B cell (primary cell): ENCODE measurements at regions not wholly inside any gene's neighbourhood (a gene's known extent, or its start where the extent isn't known, plus 50 kb on each side); places are given as distances from the start of the nearest gene placed in this dataset.

Source experiments
- EZH2 ChIP-seq: IDR thresholded peaks from 2 replicates; pipeline ENCODE4 v1.6.1; 2012; ENCODE audit warnings: borderline replicate concordance, low read depth, mild to moderate bottlenecking, moderate library complexity, low read length; ENCODE audit not compliant: insufficient read depth, poor library complexity, severe bottlenecking
- TF ChIP-seq, protein P1 (sequence below): fragments of 200-600 bp; IDR thresholded peaks from one replicate; pipeline ENCODE4 v1.8.0; 2022; ENCODE audit warnings: antibody characterized with exemption, mild to moderate bottlenecking

GRCh38 chr15:37219211-37219701 lies 118.9 kb upstream of the MEIS2 start:
- no peak for TF ChIP-seq EZH2
- TF ChIP-seq, protein P1, sequence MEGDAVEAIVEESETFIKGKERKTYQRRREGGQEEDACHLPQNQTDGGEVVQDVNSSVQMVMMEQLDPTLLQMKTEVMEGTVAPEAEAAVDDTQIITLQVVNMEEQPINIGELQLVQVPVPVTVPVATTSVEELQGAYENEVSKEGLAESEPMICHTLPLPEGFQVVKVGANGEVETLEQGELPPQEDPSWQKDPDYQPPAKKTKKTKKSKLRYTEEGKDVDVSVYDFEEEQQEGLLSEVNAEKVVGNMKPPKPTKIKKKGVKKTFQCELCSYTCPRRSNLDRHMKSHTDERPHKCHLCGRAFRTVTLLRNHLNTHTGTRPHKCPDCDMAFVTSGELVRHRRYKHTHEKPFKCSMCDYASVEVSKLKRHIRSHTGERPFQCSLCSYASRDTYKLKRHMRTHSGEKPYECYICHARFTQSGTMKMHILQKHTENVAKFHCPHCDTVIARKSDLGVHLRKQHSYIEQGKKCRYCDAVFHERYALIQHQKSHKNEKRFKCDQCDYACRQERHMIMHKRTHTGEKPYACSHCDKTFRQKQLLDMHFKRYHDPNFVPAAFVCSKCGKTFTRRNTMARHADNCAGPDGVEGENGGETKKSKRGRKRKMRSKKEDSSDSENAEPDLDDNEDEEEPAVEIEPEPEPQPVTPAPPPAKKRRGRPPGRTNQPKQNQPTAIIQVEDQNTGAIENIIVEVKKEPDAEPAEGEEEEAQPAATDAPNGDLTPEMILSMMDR, result no peak
